ENCODE measurements at regions not wholly inside any gene's neighbourhood (a gene's known extent, or its start where the extent isn't known, plus 50 kb on each side); places are given as distances from the start of the nearest gene placed in this dataset.

DNA sequence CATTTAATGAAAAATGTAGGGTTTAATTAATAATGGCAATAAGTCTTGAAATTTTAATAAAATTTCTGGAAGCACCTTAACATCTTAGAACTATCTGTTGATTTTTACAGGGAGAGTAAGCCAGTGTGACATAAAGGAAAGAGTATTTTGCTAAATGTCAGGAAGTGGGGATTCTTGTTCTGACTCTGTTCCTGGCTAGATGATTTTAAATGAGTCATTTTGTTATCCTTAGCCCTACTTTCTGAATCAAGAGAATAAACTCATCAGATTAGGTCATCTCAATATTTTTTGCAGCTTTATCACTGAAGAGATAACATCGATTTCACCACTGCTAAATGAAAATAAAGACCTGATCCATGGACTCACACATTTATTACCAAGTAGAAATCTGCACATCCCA, 377.5 kb upstream of the CYRIA start:
- BruUV-seq (replicated peaks), result no TSS peak
- no peak for DNase-seq
- CTCF ChIA-PET, result no interaction called here
- intact Hi-C loops (cut with micrococcal nuclease; ENCODE audit: unreplicated experiment), result no loop called here
- Mint-ChIP-seq H3K27me3 (ENCODE audit: unreplicated experiment) (no peaks in the 10 kb centered on the region), H3K36me3 (ENCODE audit: insufficient read depth, unreplicated experiment) (no peaks in the 10 kb centered on the region), H3K4me1 (ENCODE audit: low read depth, unreplicated experiment) (no peaks in the 10 kb centered on the region), H3K4me3 (ENCODE audit: low read depth, unreplicated experiment) (no peak overlapping the region), H3K27ac (ENCODE audit: unreplicated experiment) (no peak overlapping the region), H3K9me3 (ENCODE audit: low read depth, unreplicated experiment) (peaks cover 14% of the 10 kb centered on the region)
- TF ChIP-seq, protein P1, sequence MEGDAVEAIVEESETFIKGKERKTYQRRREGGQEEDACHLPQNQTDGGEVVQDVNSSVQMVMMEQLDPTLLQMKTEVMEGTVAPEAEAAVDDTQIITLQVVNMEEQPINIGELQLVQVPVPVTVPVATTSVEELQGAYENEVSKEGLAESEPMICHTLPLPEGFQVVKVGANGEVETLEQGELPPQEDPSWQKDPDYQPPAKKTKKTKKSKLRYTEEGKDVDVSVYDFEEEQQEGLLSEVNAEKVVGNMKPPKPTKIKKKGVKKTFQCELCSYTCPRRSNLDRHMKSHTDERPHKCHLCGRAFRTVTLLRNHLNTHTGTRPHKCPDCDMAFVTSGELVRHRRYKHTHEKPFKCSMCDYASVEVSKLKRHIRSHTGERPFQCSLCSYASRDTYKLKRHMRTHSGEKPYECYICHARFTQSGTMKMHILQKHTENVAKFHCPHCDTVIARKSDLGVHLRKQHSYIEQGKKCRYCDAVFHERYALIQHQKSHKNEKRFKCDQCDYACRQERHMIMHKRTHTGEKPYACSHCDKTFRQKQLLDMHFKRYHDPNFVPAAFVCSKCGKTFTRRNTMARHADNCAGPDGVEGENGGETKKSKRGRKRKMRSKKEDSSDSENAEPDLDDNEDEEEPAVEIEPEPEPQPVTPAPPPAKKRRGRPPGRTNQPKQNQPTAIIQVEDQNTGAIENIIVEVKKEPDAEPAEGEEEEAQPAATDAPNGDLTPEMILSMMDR (IDR thresholded peaks at IDR 0.05; ENCODE audit: unreplicated experiment), result no peak

DNA sequence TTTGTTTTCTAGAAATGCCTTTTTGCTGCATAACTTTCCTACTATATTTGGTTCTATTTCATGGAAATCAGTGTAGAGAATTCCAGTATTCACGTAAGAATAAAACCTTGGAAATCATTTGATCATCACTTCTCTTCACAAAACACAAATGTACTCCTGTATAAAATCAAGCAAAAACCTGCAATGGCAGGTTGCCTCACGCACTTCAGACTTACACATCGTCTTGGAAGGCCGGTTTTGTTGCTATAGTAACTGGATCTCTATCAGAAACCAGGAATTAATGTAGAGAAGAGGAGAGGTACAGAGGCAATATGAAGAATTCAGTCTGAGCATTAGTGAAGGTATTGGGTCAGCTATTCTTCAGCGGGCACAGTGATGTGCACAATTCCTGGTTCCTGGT, 370.7 kb upstream of the CYRIA start:
- no peaks in the 10 kb centered on the region for H3K27me3 Mint-ChIP-seq (ENCODE audit: unreplicated experiment)
- no peaks in the 10 kb centered on the region for H3K36me3 Mint-ChIP-seq (ENCODE audit: insufficient read depth, unreplicated experiment)
- CTCF ChIA-PET, result no interaction called here
- intact Hi-C loops (cut with micrococcal nuclease; ENCODE audit: unreplicated experiment), result no loop called here
- peaks cover 32% of the 10 kb centered on the region for H3K9me3 Mint-ChIP-seq (ENCODE audit: low read depth, unreplicated experiment)
- no peaks in the 10 kb centered on the region for H3K4me1 Mint-ChIP-seq (ENCODE audit: low read depth, unreplicated experiment)
- H3K27ac Mint-ChIP-seq (ENCODE audit: unreplicated experiment), result no peak overlapping the region
- H3K4me3 Mint-ChIP-seq (ENCODE audit: low read depth, unreplicated experiment), result no peak overlapping the region
- BruUV-seq (replicated peaks), result no TSS peak
- TF ChIP-seq, protein P1 (IDR thresholded peaks at IDR 0.05; ENCODE audit: unreplicated experiment), result no peak
- no peak for DNase-seq

DNA sequence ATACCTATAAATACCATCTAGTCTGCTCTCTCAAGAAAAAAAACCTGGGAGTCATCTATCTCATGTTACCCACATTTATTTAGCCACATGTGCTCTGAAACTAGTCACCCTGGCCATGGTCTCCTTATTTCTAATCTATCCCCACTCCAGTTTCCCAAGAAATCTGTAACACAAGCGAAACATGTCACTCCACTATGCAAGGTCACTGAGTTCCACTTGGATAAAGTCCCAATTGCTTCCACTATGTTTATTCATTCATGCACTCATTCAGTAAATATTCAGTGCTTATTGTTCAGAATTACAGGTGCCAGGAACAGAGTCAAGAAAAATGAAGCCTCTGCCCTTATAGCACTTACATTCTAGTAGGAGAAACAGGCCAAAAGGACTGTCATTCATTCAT, 369.4 kb upstream of the CYRIA start:
- CTCF ChIA-PET, result no interaction called here
- H3K4me1 Mint-ChIP-seq (ENCODE audit: low read depth, unreplicated experiment), result no peaks in the 10 kb centered on the region
- no peak for DNase-seq
- no TSS peak for BruUV-seq (replicated peaks)
- H3K36me3 Mint-ChIP-seq (ENCODE audit: insufficient read depth, unreplicated experiment), result no peaks in the 10 kb centered on the region
- H3K27me3 Mint-ChIP-seq (ENCODE audit: unreplicated experiment), result no peaks in the 10 kb centered on the region
- H3K27ac Mint-ChIP-seq (ENCODE audit: unreplicated experiment), result no peak overlapping the region
- TF ChIP-seq, protein P1 (IDR thresholded peaks at IDR 0.05; ENCODE audit: unreplicated experiment), result no peak
- intact Hi-C loops (cut with micrococcal nuclease; ENCODE audit: unreplicated experiment), result no loop called here
- H3K9me3 Mint-ChIP-seq (ENCODE audit: low read depth, unreplicated experiment), result peaks cover 28% of the 10 kb centered on the region
- H3K4me3 Mint-ChIP-seq (ENCODE audit: low read depth, unreplicated experiment), result no peak overlapping the region

DNA sequence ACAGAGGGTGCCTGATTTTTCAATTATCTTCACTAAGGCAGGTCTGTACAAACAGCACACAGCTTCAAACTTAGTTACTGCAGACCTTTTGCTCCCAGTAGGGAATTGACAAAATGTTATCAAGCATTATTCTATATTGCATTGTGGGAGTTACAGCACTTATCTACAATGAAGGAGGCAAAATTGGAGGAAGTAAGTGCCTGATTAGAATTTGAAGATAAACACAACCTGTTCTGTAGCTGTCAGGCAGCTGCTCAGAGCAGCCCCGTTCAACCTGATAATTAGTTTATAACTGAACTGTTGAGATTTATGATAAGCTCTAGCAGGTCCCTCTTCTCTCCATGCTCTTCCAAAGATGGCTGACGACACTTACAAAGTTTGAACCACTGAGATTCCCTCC, 364.4 kb upstream of the CYRIA start:
- no TSS peak for BruUV-seq (replicated peaks)
- no peak overlapping the region for H3K27ac Mint-ChIP-seq (ENCODE audit: unreplicated experiment)
- TF ChIP-seq, protein P1 (IDR thresholded peaks at IDR 0.05; ENCODE audit: unreplicated experiment), result no peak
- CTCF ChIA-PET, result no interaction called here
- no peak overlapping the region for H3K4me3 Mint-ChIP-seq (ENCODE audit: low read depth, unreplicated experiment)
- no peaks in the 10 kb centered on the region for H3K36me3 Mint-ChIP-seq (ENCODE audit: insufficient read depth, unreplicated experiment)
- no peak for DNase-seq
- H3K4me1 Mint-ChIP-seq (ENCODE audit: low read depth, unreplicated experiment), result no peaks in the 10 kb centered on the region
- H3K27me3 Mint-ChIP-seq (ENCODE audit: unreplicated experiment), result no peaks in the 10 kb centered on the region
- intact Hi-C loops (cut with micrococcal nuclease; ENCODE audit: unreplicated experiment), result no loop called here
- H3K9me3 Mint-ChIP-seq (ENCODE audit: low read depth, unreplicated experiment), result peaks cover 25% of the 10 kb centered on the region

DNA sequence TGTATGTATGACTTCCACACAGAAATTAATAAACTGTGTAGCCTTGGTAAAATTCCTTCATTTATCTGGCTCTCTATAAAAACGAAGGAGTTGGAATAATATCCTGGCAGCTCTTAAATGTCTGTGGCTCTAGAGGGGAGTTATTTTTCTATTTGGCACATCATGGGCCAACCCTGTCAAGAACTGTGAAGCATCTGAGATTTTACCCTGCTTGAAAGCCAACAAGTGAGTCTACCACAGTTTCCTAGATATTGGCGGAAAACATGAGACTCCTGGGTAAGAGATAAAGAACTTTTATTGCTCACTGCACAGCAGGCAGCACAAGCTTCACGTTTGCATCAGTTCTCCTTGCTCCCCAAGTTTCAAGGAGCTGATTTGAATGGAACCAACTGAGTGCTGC, 346.7 kb upstream of the CYRIA start:
- H3K36me3 Mint-ChIP-seq (ENCODE audit: insufficient read depth, unreplicated experiment), result no peaks in the 10 kb centered on the region
- TF ChIP-seq, protein P1 (IDR thresholded peaks at IDR 0.05; ENCODE audit: unreplicated experiment), result no peak
- H3K9me3 Mint-ChIP-seq (ENCODE audit: low read depth, unreplicated experiment), result peaks cover 11% of the 10 kb centered on the region
- H3K27me3 Mint-ChIP-seq (ENCODE audit: unreplicated experiment), result no peaks in the 10 kb centered on the region
- no peak overlapping the region for H3K4me3 Mint-ChIP-seq (ENCODE audit: low read depth, unreplicated experiment)
- no peaks in the 10 kb centered on the region for H3K4me1 Mint-ChIP-seq (ENCODE audit: low read depth, unreplicated experiment)
- DNase-seq, result no peak
- CTCF ChIA-PET, result no interaction called here
- H3K27ac Mint-ChIP-seq (ENCODE audit: unreplicated experiment), result no peak overlapping the region
- intact Hi-C loops (cut with micrococcal nuclease; ENCODE audit: unreplicated experiment), result no loop called here
- no TSS peak for BruUV-seq (replicated peaks)
